ENCODE measurements at regions not wholly inside any gene's neighbourhood (a gene's known extent, or its start where the extent isn't known, plus 50 kb on each side); places are given as distances from the start of the nearest gene placed in this dataset.

DNA sequence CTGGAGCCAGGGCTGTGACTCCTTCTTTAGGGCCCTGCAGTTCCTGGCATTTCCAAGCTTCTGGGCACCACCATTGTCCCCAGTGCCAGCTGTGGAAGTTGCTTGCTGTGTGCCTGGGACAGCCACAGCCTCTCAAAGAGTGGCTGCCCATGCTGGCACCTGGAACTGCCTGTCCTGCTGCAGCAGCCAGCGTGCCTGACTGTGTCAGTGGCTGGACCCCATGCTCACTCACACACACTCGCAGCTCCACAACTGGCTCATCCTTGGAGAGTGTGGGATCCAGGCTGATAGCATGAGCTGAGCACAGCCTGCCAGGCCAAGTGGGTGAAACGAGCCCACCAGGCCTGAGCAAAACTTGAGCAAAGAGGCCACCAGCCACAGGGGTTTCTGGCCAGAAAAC, 1107.6 kb downstream of the C4orf33 start:
- DNase-seq: no peak

DNA sequence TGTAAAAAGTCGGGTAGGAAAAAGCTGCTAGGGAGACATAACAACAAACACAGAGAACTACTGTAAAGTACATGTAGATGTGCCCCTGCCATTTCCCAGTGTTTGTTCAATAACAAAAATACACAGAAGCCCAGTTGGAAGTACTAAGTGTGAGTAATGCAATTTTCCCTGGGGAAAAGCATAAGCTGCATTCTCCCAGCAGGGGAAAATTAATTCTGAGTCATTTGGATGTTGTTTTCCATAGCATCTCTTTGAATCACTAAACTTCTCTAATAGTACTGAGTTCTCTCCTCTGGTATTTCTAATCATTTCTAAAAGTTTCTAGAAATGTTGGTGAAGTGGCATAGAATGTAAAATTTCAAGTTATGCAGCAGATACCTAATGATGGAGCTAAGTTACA, 1114.9 kb downstream of the C4orf33 start:
- no peak for DNase-seq

DNA sequence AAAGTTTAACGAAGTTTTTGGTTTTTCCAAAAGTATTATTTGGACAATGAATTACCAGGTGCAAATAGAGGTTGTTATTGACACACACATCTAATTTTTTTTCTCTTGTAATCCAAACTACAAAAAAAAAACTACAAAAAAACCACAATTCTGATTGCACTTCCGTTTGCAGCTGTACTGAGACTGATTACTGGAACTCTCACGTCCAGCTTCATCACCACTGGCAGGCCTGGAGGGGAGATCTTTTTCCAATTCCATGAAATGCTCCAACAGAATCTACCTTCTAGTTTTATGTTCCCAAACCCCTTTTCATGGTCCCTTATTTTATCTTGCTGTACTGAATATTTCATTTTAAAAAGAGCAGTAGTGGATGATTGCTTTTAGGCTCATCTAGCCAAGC, 1118.3 kb downstream of the C4orf33 start:
- DNase-seq: no peak

DNA sequence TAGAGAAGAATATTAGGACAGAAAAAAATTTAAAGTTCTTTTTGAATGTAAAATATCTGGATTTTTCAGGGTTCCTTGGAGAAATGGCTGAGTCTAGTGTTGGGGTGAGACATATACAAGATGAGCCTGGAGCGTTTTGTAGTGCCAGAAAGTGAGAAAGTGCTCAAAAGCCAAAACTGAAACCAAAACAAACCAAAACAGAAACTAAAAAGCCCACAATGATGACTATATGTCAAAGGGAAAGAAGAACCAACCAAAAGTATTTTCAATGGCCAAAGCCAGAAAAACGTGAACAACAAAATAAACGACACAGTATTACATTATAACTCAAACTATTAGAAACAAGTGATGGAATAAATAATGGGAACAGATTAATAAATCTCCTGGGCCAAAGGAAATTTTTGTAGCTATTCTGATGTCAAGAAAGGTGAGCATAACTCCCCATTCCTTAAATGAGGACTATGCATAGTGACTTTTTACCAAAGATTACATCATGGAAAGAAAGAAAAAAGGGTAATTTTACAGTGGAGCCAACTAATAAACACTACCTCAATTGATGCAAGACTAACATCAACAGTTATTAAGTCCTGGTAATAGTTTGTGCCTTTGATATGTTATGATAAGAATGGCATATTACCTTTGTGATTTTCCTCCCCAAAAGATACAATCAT, 1137.6 kb downstream of the C4orf33 start:
- peak in 1 of 2 donors; percentile 34 for DNase-seq

GRCh38 chr4:130238121-130238520, 1142.2 kb downstream of the C4orf33 start:
- no peak for DNase-seq

- DNase-seq: no peak
Measured at GRCh38 chr4:130249002-130249401, 1153.0 kb downstream of the C4orf33 start.

GRCh38 chr4:130257271-130257670, 1161.3 kb downstream of the C4orf33 start:
- no peak for DNase-seq

DNA sequence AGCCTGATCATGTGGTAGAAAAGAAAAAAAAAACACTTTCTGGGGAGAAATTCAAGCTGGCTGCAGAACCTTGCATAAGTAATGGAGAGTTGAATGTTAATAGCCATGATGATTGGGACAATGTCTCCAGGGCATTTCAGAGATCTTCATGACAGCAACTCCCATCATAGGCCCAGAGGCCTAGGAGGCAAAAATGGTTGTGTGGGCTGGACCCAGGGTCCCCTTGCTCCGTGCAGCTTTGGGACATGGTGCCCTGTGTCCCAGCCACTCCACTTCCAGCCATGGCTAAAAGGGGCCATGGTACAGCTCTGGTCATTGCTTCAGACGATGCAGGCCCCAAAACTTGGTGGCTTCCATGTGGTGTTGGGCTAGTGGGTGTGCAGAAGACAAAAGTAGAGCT, 1170.9 kb downstream of the C4orf33 start:
- no peak for DNase-seq

DNA sequence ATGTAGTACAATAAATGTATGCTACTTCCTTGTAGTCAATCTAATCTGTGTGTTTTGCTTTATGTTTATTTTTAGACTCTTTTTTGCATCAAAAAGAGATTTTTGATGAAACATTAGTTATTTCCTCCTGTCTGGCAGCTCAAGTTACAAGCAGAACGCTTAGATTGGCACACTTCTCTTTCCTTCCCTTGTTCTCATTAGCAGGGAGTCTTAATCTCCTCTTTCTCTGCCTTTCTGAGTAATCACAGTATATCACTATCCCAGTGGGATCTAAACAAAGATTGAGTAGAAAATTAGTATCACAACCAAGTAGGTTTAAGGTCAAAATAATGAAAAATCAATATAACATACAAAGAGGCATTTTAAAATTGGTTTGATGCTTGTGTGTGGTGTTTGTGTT, 1192.6 kb downstream of the C4orf33 start:
- DNase-seq: no peak

DNA sequence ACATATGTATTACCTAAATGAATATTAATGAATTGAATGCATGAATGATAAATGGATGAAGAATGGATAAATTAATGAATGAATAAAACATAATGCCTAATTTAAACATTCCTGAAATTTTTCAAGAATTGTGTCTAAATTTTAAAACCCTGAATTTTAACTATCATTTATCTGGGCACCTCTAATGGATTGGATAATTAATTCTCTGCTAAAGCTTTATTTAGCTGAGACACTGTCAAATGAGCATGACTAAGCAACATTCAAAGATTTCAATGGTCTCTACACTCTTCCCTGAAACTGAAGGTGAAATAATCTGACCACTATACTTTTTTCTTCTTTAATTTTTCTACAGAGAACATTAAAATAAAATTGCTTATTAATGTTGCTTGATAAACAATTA, 1197.7 kb downstream of the C4orf33 start:
- no peak for DNase-seq

DNA sequence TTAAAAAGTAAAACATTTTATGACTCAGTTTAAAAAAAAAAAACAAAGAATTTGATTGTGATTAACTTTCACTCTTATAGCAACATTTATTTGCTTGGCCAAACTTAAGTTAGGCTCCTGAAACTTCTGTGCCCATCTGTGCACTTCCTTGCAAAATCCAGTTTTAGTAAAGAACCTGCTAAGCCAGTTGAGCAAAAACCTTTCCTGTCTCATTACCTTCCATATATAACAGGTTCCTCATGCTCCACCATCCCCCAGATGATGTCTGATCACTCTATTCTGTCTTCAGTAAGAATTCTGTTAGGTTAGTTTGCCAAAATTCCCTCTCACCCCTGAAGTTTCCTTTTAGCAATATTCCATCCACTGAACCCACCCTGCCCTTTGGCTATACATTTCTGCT, 1200.5 kb downstream of the C4orf33 start:
- DNase-seq: no peak

GRCh38 chr4:130306566-130306965, 1210.6 kb downstream of the C4orf33 start:
- no peak for DNase-seq

- no peak for DNase-seq
Measured at GRCh38 chr4:130309221-130309620, 1213.3 kb downstream of the C4orf33 start.

DNA sequence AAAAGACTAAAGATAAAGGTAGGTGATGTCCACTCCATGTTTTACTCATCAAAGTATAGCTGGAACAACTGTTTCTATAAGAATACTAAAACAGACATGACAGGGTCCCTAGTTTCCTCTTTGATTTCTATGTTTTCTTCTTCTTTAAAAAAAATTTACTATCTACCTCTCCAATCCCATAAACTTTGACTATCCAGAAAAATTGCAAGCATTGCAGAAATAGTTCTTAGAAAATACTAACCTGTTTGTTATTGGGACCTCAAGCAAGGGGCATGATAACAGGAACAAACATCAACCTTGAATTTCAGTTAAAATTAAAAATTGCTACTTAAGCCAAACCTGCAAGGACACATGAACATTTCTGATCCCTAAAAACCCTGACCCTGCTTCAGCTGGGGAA, 1226.5 kb downstream of the C4orf33 start:
- no peak for DNase-seq

DNA sequence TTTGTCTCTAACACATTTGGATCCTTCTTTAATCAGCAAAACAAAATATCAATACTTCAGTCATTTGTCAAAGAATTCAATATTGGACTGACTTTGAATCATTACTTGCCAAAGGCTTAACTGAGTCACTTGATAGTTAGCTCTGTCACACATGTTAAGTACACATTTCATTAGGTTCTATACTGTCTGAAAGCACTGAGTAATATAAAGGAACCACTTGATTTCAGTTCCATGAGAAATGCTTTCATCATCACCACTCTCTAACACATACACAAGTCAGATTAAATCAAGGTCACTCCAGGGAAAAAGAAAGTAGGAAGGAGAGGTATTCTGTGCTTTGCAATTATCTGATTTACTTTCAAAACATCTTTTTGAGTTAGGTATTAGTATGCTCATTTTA, 1233.1 kb downstream of the C4orf33 start:
- no peak for DNase-seq

GRCh38 chr4:130333241-130333759, 1237.3 kb downstream of the C4orf33 start:
- no peak for DNase-seq

DNA sequence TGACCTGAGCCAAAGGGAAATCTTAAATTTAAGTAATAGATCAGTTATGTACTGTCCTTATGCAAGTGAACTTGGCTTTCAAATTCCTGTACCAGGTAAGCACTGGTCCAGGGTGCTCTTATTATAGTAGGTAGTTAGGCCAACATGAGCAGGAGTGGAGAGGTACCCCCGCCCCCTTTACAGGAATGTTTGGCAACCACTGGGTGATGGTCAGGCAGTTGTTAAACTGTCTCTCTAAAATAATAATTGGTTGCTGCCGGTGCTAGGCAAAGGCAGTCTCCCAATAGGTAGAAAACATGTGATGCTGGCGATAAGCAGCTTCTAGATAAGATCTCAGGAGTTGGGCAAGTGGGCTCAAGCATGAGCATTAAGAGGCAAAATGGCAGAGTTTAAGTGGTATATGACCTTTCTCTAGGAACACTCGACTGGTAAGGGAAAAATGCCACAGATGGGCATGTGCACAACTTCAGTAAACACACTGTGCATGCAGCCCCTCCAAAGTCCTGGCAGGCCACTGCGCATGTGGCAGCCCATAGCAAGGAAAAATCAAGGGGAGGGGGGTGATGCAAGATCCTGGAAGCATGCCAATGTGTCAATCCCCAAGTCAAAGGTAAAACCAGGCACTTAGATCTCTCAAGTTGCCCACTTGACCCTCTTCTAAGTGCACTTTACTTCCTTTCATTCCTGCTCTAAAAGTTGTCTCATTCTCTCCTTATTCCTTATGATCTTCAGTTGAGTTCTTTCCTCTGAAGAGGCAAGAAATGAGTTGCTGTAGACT, 1239.7 kb downstream of the C4orf33 start:
- no peak for DNase-seq

DNA sequence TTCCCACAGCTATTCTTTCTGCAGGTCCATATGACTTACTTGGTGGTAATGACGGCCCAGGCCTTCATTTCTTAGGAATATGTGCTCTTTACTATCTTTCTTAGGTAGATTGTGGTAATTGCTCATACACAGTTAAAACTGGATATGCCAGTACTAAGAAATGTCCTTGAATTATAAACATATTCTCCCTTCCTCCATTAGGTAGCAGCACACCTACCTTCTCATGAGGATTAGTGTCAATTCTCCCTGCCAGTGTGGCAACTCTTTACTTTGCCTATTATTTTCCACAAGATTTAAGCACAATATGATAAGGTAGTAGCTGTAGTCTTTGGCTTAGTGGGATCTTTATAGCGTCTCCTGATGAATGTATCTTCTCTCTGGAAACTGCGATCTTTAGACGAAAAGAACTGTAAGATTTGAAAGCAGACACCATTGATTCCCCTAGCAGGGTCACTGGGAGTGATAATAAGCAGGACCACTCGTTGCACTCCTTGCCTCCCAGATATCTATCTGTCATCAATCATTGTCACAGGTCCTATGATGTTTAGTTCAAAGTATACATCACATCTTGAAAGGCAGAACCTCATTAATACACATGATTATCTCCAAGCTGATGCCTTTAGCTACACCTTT, 1240.7 kb downstream of the C4orf33 start:
- DNase-seq: no peak

- no peak for DNase-seq
Measured at GRCh38 chr4:130338851-130339250, 1242.9 kb downstream of the C4orf33 start.

- no peak for DNase-seq
Measured at GRCh38 chr4:130349745-130350144, 1253.8 kb downstream of the C4orf33 start.

DNA sequence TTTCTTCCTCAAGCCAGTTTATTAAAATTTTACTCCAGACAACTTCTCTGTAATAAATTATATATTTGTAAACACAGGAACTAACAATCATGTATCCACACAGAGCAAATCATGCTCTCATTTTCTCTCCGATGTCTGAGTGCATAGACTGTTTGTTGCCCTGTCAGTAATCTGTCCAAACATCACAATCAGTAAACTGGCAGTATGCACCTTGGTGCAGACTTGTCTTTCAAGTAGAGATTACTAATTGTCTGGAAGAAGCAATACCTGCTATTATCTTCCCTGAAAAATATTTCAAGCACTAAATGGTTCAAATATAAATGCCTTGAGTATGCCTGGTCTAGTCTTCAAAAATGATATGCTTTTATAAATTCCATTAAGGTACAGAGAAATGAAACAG, 1260.9 kb downstream of the C4orf33 start:
- DNase-seq: no peak

DNA sequence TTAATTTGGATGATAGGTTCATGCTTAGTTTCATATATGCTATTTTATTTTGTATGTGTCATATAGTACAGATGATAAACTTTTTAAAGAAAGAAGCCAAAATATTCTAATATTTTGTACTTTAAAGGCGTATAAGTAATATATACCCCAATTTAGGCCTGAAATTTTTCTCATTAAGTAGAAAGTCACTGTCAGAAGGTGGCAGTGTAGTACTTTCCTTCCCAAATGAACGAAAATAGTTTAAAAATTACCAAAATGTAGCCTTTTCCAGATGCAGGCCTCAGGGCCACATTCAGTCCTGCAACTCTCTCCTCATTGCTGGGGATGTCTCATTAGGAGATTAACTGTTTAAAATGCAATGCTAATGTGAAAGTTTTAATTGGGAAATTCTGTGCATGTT, 1263.6 kb downstream of the C4orf33 start:
- no peak for DNase-seq

- DNase-seq: no peak
Measured at GRCh38 chr4:130361616-130362015, 1265.7 kb downstream of the C4orf33 start.

DNA sequence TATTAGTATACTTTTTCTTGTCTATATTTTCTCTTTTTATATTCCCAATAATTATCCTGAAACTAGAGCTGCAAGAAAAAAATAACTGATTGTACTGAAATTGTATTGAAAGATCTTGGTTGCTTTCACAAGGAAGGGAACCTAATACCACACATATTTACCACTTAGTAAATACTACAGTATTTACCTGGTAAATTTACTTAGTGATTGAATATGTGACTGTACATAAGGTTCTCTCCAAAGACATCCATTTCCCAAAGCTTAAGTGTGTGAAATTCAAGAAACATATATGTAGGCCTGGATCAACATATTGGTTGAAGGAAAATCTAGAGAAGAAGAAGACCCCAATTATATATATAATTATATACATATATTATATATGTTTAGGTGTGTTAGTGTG, 1272.7 kb downstream of the C4orf33 start:
- no peak for DNase-seq
